Spleen (tissue), 11 donors: ENCODE measurements at regions not wholly inside any gene's neighbourhood (a gene's known extent, or its start where the extent isn't known, plus 50 kb on each side); places are given as distances from the start of the nearest gene placed in this dataset.

Experiments used
- DNase-seq: peaks from one replicate; pipeline ENCODE4 v3.0.0-alpha.2; 2020
- H3K27ac ChIP-seq, 8 donors: fragments of 200-600 bp; sonication (generic) in 7 of 8; 1 replicate in 4 of 8; 2 replicates in 4 of 8; pipeline versions ENCODE4 v1.5.0 to v1.8.0; 2016 to 2021; ENCODE audit warnings: inconsistent platforms in 4 of 8, mild to moderate bottlenecking in 4 of 8, moderate library complexity in 1 of 8
- H3K27me3 ChIP-seq, 7 donors: fragments of 200-600 bp; sonication (generic) in 6 of 7; replicated peaks in 1 of 7; 1 replicate in 4 of 7; 2 replicates in 3 of 7; pipeline versions ENCODE4 v1.5.0 to v1.8.0; 2016 to 2021; ENCODE audit warnings: inconsistent platforms in 3 of 7, mild to moderate bottlenecking in 1 of 7
- H3K36me3 ChIP-seq, 6 donors: fragments of 200-600 bp; sonication (generic) in 5 of 6; 1 replicate in 4 of 6; 2 replicates in 2 of 6; pipeline versions ENCODE4 v1.5.0 to v1.8.0; 2016 to 2021; ENCODE audit warnings: inconsistent platforms in 2 of 6
- H3K4me1 ChIP-seq, 6 donors: fragments of 200-600 bp; sonication (generic) in 5 of 6; 1 replicate in 3 of 6; 2 replicates in 3 of 6; pipeline versions ENCODE4 v1.5.0 to v1.8.0; 2016 to 2021; ENCODE audit warnings: inconsistent platforms in 3 of 6
- H3K4me3 ChIP-seq, 8 donors: fragments of 200-600 bp; sonication (generic) in 7 of 8; 1 replicate in 4 of 8; 2 replicates in 4 of 8; pipeline versions ENCODE4 v1.5.0 to v1.8.0; 2016 to 2021; ENCODE audit warnings: inconsistent platforms in 4 of 8, mild to moderate bottlenecking in 4 of 8, moderate library complexity in 2 of 8
- H3K9me3 ChIP-seq, 8 donors: fragments of 200-600 bp; sonication (generic) in 7 of 8; 1 replicate in 4 of 8; 2 replicates in 4 of 8; pipeline versions ENCODE4 v1.5.0 to v1.8.0; 2016 to 2021; ENCODE audit warnings: inconsistent platforms in 4 of 8
- POLR2A ChIP-seq, 3 donors: fragments of 450-650 bp; IDR thresholded peaks; one replicate each; pipeline ENCODE4 v1.5.1; 2017; ENCODE audit warnings: antibody characterized with exemption in 3 of 3, mild to moderate bottlenecking in 1 of 3
- POLR2AphosphoS5 ChIP-seq, 3 donors: sonication (generic); formaldehyde crosslinking; IDR thresholded peaks; one replicate each; pipeline ENCODE4 v1.5.1; 2017; ENCODE audit warnings: antibody characterized with exemption in 3 of 3
- WGBS, 5 donors: extraction: QIAGEN DNeasy Blood & Tissue Kit in 3 of 5; methylation state at CpG; one replicate each; pipeline versions ENCODE4 v1.1.5 to v1.1.7; 2013 to 2018; 5-methylcytosine and 5-hydroxymethylcytosine counted together
- intact Hi-C: fragments of 100-400 bp; cut with DNase I; formaldehyde crosslinking; loops from one replicate; pipeline ENCODE4 v1.15.0; 2023; ENCODE audit warnings: low total_unique reads
- TF ChIP-seq, protein P1 (sequence below), 11 experiments: fragments of 200-600 bp in 7 of 11; fragments of 450-650 bp in 4 of 11; sonication (generic) in 4 of 11; IDR thresholded peaks in 8 of 11; conservative IDR thresholded peaks in 3 of 11; 1 replicate in 7 of 11; 2 replicates in 4 of 11; pipeline versions ENCODE4 v1.4.0 to v1.8.0; 2016 to 2021; ENCODE audit warnings: antibody characterized with exemption in 11 of 11, inconsistent platforms in 4 of 11, mild to moderate bottlenecking in 1 of 11
- donor health status: healthy with polysubstance abuse.
- donor health status: DM: no; HTN: no; CAD: no; lungs with moderate emphysema.
- donor health status: DM: no; HTN: no; CAD: no.
- donor health status: Bipolar disorder and iron deficiency.
- donor health status: healthy.
- donor health status: DM: no; HTN: no; CAD: no.
- donor health status: DM: yes; HTN: yes; CAD: no.

DNA sequence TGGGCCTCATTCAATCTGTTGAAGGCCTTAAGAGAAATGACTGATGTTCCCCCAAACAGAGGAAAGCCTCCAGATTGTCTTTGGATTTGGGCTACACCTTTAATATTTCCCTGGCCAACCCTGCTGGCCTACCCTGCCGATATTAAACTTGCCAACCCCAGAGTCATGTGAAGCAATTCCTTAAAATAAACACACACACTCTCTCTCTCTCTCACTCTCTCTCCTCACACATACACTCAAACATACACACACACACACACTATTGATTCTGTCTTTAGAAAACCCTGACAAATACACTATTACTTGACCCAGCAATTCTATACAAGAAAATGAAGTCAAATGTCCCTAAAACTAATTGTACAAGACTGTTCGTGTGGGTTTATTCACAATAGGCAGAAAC, 109.9 kb upstream of the ST8SIA2 start:
- peaks cover 0 to 8% (median 0%) of the 10 kb centered on the region in 7 donors for H3K27me3 ChIP-seq
- intact Hi-C loops = no loop called here
- no peak overlapping the region for H3K4me3 ChIP-seq
- no peaks in the 10 kb centered on the region for H3K36me3 ChIP-seq
- DNase-seq = no peak
- H3K4me1 ChIP-seq = no peaks in the 10 kb centered on the region
- no peaks in the 10 kb centered on the region for H3K9me3 ChIP-seq
- WGBS, 5 donors = 66 to 83% (median 76%) methylated on average over 2 of the region's 2 CpGs
- no peak for TF ChIP-seq POLR2A (IDR thresholded peaks at IDR 0.05)
- TF ChIP-seq, protein P1, sequence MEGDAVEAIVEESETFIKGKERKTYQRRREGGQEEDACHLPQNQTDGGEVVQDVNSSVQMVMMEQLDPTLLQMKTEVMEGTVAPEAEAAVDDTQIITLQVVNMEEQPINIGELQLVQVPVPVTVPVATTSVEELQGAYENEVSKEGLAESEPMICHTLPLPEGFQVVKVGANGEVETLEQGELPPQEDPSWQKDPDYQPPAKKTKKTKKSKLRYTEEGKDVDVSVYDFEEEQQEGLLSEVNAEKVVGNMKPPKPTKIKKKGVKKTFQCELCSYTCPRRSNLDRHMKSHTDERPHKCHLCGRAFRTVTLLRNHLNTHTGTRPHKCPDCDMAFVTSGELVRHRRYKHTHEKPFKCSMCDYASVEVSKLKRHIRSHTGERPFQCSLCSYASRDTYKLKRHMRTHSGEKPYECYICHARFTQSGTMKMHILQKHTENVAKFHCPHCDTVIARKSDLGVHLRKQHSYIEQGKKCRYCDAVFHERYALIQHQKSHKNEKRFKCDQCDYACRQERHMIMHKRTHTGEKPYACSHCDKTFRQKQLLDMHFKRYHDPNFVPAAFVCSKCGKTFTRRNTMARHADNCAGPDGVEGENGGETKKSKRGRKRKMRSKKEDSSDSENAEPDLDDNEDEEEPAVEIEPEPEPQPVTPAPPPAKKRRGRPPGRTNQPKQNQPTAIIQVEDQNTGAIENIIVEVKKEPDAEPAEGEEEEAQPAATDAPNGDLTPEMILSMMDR (IDR thresholded peaks at IDR 0.05 in 8 of 11, conservative IDR thresholded peaks at IDR 0.05 in 3 of 11) = no peak
- no peak for TF ChIP-seq POLR2AphosphoS5 (IDR thresholded peaks at IDR 0.05)
- no peak overlapping the region for H3K27ac ChIP-seq

DNA sequence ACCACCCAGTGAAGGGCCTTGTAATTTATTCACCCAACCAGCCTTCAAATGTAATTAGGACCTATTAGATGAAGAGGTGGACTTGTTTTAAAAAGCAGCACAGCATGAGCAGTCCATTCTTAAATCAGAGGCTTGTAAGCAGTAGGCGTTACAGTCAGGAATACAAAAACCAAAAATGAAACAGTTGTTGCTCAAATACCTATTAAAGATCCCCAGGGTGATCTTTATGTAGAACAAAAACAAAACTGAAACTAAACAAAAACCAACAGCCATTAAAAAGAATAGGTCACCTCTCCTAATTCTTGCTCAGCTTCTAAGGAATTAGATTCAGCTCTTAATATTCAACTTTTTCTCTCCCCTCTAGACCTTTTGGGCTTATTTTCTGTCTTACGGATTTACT, 104.9 kb upstream of the ST8SIA2 start:
- Histone ChIP-seq H3K27me3 (peaks cover 0 to 7% (median 0%) of the 10 kb centered on the region in 7 donors), H3K4me3 (no peak overlapping the region), H3K9me3 (no peaks in the 10 kb centered on the region), H3K4me1 (no peaks in the 10 kb centered on the region), H3K36me3 (no peaks in the 10 kb centered on the region), H3K27ac (no peak overlapping the region)
- TF ChIP-seq POLR2AphosphoS5 (IDR thresholded peaks at IDR 0.05) (no peak), POLR2A (IDR thresholded peaks at IDR 0.05) (no peak)
- TF ChIP-seq, protein P1 (IDR thresholded peaks at IDR 0.05 in 8 of 11, conservative IDR thresholded peaks at IDR 0.05 in 3 of 11) = no peak
- no peak for DNase-seq
- WGBS, 5 donors = 66 to 74% (median 69%) methylated on average over 2 of the region's 2 CpGs
- intact Hi-C loops = no loop called here

DNA sequence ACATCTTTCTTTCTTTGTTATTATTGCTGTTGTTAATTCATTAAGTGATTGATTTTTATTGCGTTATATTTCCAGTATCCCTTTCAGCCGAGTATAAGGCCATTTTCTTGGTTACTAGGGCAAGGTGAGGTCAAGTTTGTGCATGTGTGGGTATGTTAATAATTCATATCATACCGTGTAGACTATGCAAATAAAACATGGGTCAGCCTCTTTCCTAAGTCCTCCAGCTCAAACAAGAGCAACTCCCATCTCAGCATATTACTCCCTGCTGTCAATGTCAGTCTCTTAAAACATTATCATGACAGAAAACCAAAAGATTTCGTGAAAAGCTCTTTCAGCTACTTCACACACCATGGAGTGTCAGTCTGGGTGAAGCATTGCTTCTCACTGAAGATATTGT, 103.9 kb upstream of the ST8SIA2 start:
- Histone ChIP-seq H3K9me3 (no peaks in the 10 kb centered on the region), H3K27ac (no peak overlapping the region), H3K4me1 (no peaks in the 10 kb centered on the region), H3K36me3 (no peaks in the 10 kb centered on the region), H3K27me3 (peaks cover 0 to 10% (median 0%) of the 10 kb centered on the region in 7 donors), H3K4me3 (no peak overlapping the region)
- no peak for DNase-seq
- intact Hi-C loops = no loop called here
- WGBS, 5 donors = 68 to 85% (median 75%) methylated on average over 4 of the region's 4 CpGs
- TF ChIP-seq POLR2A (IDR thresholded peaks at IDR 0.05) = no peak
- TF ChIP-seq, protein P1 (IDR thresholded peaks at IDR 0.05 in 8 of 11, conservative IDR thresholded peaks at IDR 0.05 in 3 of 11) = no peak
- TF ChIP-seq POLR2AphosphoS5 (IDR thresholded peaks at IDR 0.05) = no peak

DNA sequence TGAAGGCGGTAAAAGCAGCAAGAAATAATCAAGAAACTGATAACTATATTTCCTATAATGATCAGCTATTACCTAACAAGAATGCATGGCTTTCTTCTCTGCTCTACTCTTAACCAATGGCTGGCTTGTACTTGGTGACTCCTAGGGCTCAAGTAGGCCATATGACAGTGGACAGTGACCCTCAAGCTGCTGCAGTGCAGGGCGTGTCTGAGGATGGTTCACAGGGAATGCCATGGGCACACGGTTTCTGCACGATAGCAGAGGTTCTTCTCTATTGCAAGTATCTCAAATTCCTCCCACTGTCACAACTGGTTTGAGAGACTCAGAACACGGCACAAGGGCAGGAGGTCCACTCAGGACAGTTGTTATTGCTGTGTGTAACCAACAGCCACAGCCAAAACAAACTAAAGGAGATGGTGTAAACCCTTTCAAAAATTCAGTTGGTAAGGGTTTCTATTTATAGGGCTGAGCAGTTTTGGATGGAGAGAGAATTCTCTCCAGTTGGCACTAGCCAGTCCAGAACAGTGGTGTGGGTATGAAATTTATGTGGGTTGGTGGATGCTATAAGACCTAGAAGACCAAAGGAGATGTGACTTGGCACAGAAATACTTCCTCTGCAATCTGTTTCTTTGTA, 103.2 kb upstream of the ST8SIA2 start:
- WGBS, 5 donors = 73 to 84% (median 84%) methylated on average over 5 of the region's 5 CpGs
- intact Hi-C loops = no loop called here

More for the DNA sequence above, 103.2 kb upstream of the ST8SIA2 start:
- Histone ChIP-seq H3K27ac (no peak overlapping the region), H3K9me3 (no peaks in the 10 kb centered on the region), H3K36me3 (no peaks in the 10 kb centered on the region), H3K27me3 (peaks cover 0 to 14% (median 0%) of the 10 kb centered on the region in 7 donors), H3K4me1 (no peaks in the 10 kb centered on the region), H3K4me3 (no peak overlapping the region)
- TF ChIP-seq POLR2AphosphoS5 (IDR thresholded peaks at IDR 0.05) (no peak), POLR2A (IDR thresholded peaks at IDR 0.05) (no peak)
- TF ChIP-seq, protein P1 (IDR thresholded peaks at IDR 0.05 in 8 of 11, conservative IDR thresholded peaks at IDR 0.05 in 3 of 11) = no peak
- no peak for DNase-seq
